ENCODE measurements at regions not wholly inside any gene's neighbourhood (a gene's known extent, or its start where the extent isn't known, plus 50 kb on each side); places are given as distances from the start of the nearest gene placed in this dataset.
"Not testable (repeated sequence)": the region's sequence is repeated elsewhere in the genome, so short reads cannot be mapped to it uniquely, and the experiment has no call there.

DNA sequence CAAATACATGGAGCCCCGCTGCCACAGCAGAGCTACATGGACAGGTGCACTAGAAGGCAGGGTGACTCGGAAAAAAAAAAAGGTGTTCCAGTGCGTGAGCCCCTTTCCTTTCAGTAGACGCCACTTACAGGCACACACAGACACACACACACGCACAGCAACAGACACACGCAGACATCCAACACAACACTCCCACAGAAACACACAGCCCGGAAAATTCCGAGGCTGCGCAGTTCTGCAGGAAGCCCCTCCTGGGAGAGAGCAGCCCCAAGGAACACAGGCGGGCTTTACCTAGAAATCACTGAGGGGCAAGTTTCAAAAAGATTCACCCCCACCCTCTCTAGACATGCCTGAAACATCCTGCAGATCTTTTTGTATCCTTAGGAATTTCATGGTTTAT is 136.0 kb upstream of the WSB1 start:
- Histone ChIP-seq H3K27ac (no peak overlapping the region), H3K4me3 (no peak overlapping the region)
- TF ChIP-seq, protein P1, sequence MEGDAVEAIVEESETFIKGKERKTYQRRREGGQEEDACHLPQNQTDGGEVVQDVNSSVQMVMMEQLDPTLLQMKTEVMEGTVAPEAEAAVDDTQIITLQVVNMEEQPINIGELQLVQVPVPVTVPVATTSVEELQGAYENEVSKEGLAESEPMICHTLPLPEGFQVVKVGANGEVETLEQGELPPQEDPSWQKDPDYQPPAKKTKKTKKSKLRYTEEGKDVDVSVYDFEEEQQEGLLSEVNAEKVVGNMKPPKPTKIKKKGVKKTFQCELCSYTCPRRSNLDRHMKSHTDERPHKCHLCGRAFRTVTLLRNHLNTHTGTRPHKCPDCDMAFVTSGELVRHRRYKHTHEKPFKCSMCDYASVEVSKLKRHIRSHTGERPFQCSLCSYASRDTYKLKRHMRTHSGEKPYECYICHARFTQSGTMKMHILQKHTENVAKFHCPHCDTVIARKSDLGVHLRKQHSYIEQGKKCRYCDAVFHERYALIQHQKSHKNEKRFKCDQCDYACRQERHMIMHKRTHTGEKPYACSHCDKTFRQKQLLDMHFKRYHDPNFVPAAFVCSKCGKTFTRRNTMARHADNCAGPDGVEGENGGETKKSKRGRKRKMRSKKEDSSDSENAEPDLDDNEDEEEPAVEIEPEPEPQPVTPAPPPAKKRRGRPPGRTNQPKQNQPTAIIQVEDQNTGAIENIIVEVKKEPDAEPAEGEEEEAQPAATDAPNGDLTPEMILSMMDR (IDR thresholded peaks at IDR 0.05): no peak
- DNase-seq (ENCODE audit: low spot score): no peak

DNA sequence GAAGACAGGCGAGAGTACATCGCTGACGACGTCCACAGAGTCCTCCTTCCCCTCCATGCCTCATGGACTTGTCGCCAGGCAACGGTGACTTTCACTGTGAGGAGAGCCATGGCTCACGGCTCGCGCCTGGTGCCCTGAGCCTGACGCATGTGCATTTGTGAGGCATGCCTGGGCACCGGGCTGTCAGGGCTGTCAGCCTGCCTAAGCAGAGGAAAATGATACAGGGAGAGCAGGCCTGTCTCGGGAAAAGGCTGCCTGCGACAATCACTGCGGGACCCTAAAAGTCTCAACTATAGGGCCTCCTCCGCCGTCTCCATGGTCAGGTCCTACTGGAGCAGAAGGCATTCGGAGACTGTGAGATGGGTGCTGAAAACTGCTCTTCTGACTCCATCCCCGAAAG is 135.5 kb upstream of the WSB1 start:
- H3K4me3 ChIP-seq: no peak overlapping the region
- no peak overlapping the region for H3K27ac ChIP-seq
- TF ChIP-seq, protein P1 (IDR thresholded peaks at IDR 0.05): no peak
- no peak for DNase-seq (ENCODE audit: low spot score)

DNA sequence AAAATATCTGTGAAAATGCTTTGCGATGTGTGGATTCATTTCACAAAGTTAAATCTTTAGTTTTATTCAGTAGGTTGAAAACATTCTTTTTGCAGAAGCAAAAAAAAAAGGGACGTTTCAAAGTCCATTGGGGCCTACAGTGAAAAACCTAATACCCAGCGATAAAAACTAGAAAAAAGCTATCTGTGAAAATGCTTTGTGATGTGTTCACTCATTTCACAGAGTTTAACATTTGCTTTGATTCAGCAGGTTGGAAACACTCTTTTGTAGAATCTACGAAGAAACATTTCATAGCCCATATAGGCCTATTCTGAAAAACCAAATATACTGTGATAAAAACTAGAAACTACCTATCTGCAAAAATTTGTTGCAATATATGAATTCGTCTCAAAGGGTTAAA is 113.6 kb upstream of the WSB1 start:
- H3K4me3 ChIP-seq: no peak overlapping the region
- TF ChIP-seq, protein P1 (IDR thresholded peaks at IDR 0.05): no peak

DNA sequence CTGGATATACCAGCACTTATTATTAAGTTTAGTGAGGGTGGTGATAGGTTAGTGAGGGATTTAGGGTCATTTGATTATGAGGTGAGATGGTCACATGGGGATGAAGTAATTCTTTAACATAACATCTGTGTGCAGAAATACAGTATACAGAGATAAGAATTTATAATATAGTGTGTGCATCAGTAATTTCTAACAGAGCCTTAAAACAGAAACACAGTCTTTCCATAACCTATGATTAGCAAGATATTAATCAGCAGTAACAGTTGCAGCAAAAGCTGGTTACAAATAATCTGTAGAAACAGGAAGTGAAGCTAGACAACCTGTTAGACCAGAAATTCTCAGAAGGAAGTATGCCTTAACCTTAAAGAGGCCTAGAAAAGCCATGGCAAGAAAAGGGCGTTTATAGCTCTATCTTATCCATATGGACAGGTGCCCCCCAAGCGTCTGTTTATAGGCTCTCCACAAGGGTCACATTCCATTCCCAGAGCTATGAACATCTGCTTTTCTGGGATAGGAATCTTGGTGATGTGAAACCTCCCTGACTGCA is 112.5 kb upstream of the WSB1 start:
- H3K27ac ChIP-seq: not testable (repeated sequence)

More for the DNA sequence above, 113.6 kb upstream of the WSB1 start:
- no peak overlapping the region for H3K27ac ChIP-seq
- no peak for DNase-seq (ENCODE audit: low spot score)

DNA sequence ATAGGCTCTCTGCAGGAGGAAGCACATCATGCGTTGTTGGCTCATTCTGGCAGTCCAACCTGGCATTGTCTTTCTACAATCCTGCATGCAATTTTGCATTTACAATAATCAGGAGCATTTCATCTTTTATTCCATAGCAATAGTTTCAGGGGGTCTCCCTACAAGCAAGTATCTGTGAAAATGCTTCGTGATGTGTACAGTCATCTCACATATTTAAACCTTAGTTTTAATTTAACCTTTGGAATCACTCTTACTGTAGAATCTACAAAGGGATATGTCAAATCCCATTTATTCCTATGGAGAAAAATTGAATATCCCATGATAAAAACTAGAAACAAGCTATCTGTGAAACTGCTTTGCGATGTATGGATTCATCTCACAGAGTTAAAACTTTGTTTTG is 112.0 kb upstream of the WSB1 start:
- no peak for DNase-seq (ENCODE audit: low spot score)
- H3K27ac ChIP-seq: no peak overlapping the region
- TF ChIP-seq, protein P1 (IDR thresholded peaks at IDR 0.05): no peak
- no peak overlapping the region for H3K4me3 ChIP-seq

More for the DNA sequence above, 112.5 kb upstream of the WSB1 start:
- DNase-seq (ENCODE audit: low spot score); H3K4me3 ChIP-seq: not testable (repeated sequence)

DNA sequence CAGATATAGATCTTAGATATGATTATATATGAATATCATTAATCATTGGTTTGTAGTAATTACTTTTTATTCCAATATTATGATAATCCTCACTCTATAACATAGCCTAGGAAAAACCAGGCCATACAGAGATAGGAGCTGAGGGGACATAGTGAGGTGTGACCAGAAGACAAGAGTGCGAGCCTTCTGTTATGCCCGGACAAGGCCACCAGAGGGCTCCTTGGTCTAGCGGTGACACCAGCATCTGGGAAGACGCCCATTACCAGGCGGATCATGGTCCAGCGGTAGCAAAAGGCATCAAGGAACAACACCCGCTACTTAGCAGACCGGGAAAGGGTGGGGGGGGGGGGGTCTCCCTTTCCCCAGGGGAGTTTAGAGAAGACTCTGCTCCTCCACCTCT is 96.4 kb upstream of the WSB1 start:
- H3K27ac ChIP-seq; DNase-seq (ENCODE audit: low spot score); H3K4me3 ChIP-seq: not testable (repeated sequence)

DNA sequence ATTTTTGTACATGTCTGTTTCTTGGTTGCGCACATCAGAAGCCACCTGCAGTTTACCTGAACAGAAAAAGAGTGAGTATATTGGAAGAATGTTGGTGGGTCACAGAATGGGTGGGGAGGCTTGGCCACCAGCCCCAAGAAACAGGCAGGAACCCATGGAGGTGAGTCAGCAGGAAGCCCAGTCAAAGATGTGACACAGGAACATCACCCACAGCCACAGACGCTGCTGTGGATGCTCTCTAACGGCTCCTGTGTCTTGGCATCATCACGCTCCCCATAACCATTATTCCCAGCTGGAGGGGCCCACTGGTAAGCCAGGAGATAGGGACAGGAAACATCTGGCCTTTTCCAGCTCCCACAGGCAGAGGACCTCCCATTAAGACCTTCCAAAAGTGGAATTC is 94.0 kb upstream of the WSB1 start:
- TF ChIP-seq, protein P1 (IDR thresholded peaks at IDR 0.05): no peak
- Histone ChIP-seq H3K27ac (no peak overlapping the region), H3K4me3 (no peak overlapping the region)
- no peak for DNase-seq (ENCODE audit: low spot score)

DNA sequence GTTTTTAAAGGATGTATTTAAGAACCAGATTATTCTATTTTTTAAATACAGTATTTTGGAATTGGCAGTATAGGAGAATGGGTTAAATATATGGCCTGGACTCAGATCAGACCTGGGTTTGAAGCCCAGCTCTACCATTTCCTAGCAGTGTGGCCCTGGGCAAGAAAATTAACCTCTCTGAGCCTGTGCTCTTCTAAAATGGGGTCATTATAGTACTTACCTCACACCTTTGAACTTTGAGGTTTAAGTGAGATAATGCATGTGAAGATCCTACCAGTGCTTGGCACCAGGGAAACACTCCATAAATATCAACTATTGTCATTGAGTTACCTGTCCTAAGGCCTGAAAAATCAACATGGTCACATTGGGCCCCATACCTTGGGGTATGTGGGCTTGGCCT is 93.4 kb upstream of the WSB1 start:
- TF ChIP-seq, protein P1 (IDR thresholded peaks at IDR 0.05): no peak

More for the DNA sequence above, 93.4 kb upstream of the WSB1 start:
- Histone ChIP-seq H3K4me3 (no peak overlapping the region), H3K27ac (no peak overlapping the region)
- no peak for DNase-seq (ENCODE audit: low spot score)
